HG03469 (cell line): ENCODE measurements at regions not wholly inside any gene's neighbourhood (a gene's known extent, or its start where the extent isn't known, plus 50 kb on each side); places are given as distances from the start of the nearest gene placed in this dataset.

Source experiments
- ATAC-seq: cut with Tn5 transposase; IDR thresholded peaks from one replicate; pipeline ENCODE4 v1.9.1; 2021; ENCODE audit warnings: mild to moderate bottlenecking, moderate library complexity, moderate number of reproducible peaks; ENCODE audit not compliant: unreplicated experiment

DNA sequence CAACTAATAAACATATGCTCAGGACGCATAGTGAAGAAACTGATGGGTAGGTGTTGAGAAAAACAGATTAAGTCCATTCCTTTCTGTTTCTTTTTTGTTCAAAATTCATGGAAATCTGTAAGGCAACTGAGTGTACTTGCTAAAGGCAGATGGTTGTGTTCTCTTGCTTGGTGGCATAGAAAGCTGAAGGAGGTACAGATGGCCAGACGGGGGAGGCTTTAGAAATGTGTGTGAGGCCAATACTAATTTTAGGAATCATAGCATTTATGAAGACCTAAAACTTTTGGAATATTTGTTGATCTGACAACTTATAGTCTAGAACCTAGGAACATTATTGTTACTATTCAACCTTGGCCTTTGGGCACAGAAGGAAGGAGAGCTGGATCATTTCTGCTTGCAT, 56.8 kb upstream of the EMCN start:
- ATAC-seq = no peak

GRCh38 chr4:100569196-100569595, 51.4 kb upstream of the EMCN start:
- no peak for ATAC-seq
